ENCODE measurements at regions not wholly inside any gene's neighbourhood (a gene's known extent, or its start where the extent isn't known, plus 50 kb on each side); places are given as distances from the start of the nearest gene placed in this dataset.

GRCh38 chr16:76756423-76756822, 434.6 kb upstream of the MON1B start:
- no peaks in the 10 kb centered on the region for H3K4me1 Mint-ChIP-seq (ENCODE audit: low read depth)
- H3K27ac Mint-ChIP-seq: no peak overlapping the region
- no peaks in the 10 kb centered on the region for H3K36me3 Mint-ChIP-seq
- no peak overlapping the region for H3K4me3 Mint-ChIP-seq
- H3K27me3 Mint-ChIP-seq: no peaks in the 10 kb centered on the region
- H3K9me3 Mint-ChIP-seq (ENCODE audit: low read depth): peaks cover 11% of the 10 kb centered on the region

DNA sequence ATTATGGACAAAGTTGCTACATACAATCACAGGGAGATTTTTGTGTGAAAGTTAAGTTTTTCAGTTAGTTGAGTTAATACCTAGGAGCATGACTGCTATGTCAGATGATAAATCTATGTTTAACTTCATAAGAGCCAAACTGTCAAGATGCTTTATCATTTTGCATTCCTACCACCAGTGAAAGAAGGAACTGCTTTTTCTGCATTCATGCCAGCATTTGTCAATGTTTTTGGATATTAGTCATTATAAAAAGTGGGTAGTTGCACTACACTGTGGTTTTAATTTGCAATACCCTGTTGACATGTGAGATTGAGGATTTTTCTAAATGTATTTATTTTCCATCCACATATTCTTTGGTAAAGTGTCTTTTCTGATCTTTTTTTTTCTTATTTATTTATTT, 434.0 kb upstream of the MON1B start:
- Mint-ChIP-seq H3K27me3 (no peaks in the 10 kb centered on the region), H3K9me3 (ENCODE audit: low read depth) (peaks cover 11% of the 10 kb centered on the region), H3K36me3 (no peaks in the 10 kb centered on the region), H3K4me1 (ENCODE audit: low read depth) (no peaks in the 10 kb centered on the region), H3K27ac (no peak overlapping the region), H3K4me3 (no peak overlapping the region)

GRCh38 chr16:76766538-76766937, 424.5 kb upstream of the MON1B start:
- Mint-ChIP-seq H3K27me3 (no peaks in the 10 kb centered on the region), H3K27ac (no peak overlapping the region), H3K36me3 (no peaks in the 10 kb centered on the region), H3K4me3 (no peak overlapping the region), H3K4me1 (ENCODE audit: low read depth) (no peaks in the 10 kb centered on the region), H3K9me3 (ENCODE audit: low read depth) (peaks cover 22% of the 10 kb centered on the region)

- no peak overlapping the region for H3K4me3 Mint-ChIP-seq
- no peaks in the 10 kb centered on the region for H3K36me3 Mint-ChIP-seq
- no peaks in the 10 kb centered on the region for H3K27me3 Mint-ChIP-seq
- no peak overlapping the region for H3K27ac Mint-ChIP-seq
- peaks cover 18% of the 10 kb centered on the region for H3K9me3 Mint-ChIP-seq (ENCODE audit: low read depth)
- no peaks in the 10 kb centered on the region for H3K4me1 Mint-ChIP-seq (ENCODE audit: low read depth)
Observed at GRCh38 chr16:76768316-76768715, 422.7 kb upstream of the MON1B start.

DNA sequence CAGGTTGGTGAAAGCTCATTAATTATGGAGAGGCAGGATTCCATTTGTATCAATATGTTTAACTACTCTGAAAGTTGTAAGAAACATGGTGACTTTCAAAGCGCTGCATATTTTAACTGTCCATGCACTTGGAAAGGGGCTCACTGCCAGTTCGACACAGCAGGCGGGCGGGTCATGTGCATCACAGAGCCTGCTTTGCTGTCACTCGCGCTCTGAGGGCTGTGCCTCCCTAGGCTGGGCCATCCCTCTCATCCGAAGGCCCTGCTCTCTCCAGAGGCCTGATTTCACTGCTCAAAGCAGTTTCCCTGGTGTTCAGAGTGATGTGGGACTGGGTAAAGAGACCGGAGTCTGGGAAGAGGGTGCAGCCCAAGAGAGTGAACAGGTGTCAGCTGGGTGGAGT, 422.0 kb upstream of the MON1B start:
- no peak overlapping the region for H3K4me3 Mint-ChIP-seq
- no peaks in the 10 kb centered on the region for H3K27me3 Mint-ChIP-seq
- no peaks in the 10 kb centered on the region for H3K4me1 Mint-ChIP-seq (ENCODE audit: low read depth)
- H3K27ac Mint-ChIP-seq: no peak overlapping the region
- H3K9me3 Mint-ChIP-seq (ENCODE audit: low read depth): peaks cover 18% of the 10 kb centered on the region
- no peaks in the 10 kb centered on the region for H3K36me3 Mint-ChIP-seq

- H3K4me1 Mint-ChIP-seq (ENCODE audit: low read depth): no peaks in the 10 kb centered on the region
- H3K9me3 Mint-ChIP-seq (ENCODE audit: low read depth): peaks cover 4% of the 10 kb centered on the region
- H3K27me3 Mint-ChIP-seq: no peaks in the 10 kb centered on the region
- H3K36me3 Mint-ChIP-seq: no peaks in the 10 kb centered on the region
- no peak overlapping the region for H3K4me3 Mint-ChIP-seq
- H3K27ac Mint-ChIP-seq: no peak overlapping the region
Observed at GRCh38 chr16:76771216-76771615, 419.8 kb upstream of the MON1B start.

- H3K27ac Mint-ChIP-seq: no peak overlapping the region
- no peaks in the 10 kb centered on the region for H3K36me3 Mint-ChIP-seq
Observed at GRCh38 chr16:76777721-76778465, 413.1 kb upstream of the MON1B start.

GRCh38 chr16:76780556-76780955, 410.4 kb upstream of the MON1B start:
- Mint-ChIP-seq H3K36me3 (no peaks in the 10 kb centered on the region), H3K4me1 (ENCODE audit: low read depth) (no peaks in the 10 kb centered on the region), H3K9me3 (ENCODE audit: low read depth) (peaks cover 10% of the 10 kb centered on the region), H3K4me3 (no peak overlapping the region), H3K27me3 (no peaks in the 10 kb centered on the region), H3K27ac (no peak overlapping the region)

More at GRCh38 chr16:76777721-76778465, 413.1 kb upstream of the MON1B start:
- H3K9me3 Mint-ChIP-seq (ENCODE audit: low read depth): peaks cover 10% of the 10 kb centered on the region
- no peak overlapping the region for H3K4me3 Mint-ChIP-seq
- H3K4me1 Mint-ChIP-seq (ENCODE audit: low read depth): no peaks in the 10 kb centered on the region
- H3K27me3 Mint-ChIP-seq: no peaks in the 10 kb centered on the region

DNA sequence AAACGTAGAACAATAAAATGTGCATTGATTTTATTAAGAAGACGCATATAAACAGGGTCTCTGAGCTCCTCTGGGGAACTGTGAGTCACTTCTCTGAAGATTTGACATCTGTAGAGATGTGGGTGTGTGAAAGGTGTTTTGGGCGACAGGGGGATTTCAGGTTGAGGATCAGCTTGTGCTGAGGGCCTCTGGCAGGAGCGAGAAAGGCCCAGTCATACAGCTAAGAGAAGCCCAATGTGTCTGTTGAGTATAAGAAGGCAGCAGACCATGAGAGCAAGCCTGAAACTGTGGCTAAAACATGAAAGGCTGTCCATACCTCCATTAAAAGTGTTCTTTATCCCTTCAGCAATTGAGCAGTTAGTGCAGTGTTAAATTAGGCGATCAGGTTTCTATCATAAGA, 406.5 kb upstream of the MON1B start:
- H3K27me3 Mint-ChIP-seq: no peaks in the 10 kb centered on the region
- no peak overlapping the region for H3K27ac Mint-ChIP-seq
- no peak overlapping the region for H3K4me3 Mint-ChIP-seq
- no peaks in the 10 kb centered on the region for H3K4me1 Mint-ChIP-seq (ENCODE audit: low read depth)
- H3K9me3 Mint-ChIP-seq (ENCODE audit: low read depth): peaks cover 16% of the 10 kb centered on the region
- H3K36me3 Mint-ChIP-seq: no peaks in the 10 kb centered on the region

GRCh38 chr16:76787394-76787793, 403.6 kb upstream of the MON1B start:
- Mint-ChIP-seq H3K36me3 (no peaks in the 10 kb centered on the region), H3K4me1 (ENCODE audit: low read depth) (no peaks in the 10 kb centered on the region), H3K4me3 (no peak overlapping the region), H3K27me3 (no peaks in the 10 kb centered on the region), H3K9me3 (ENCODE audit: low read depth) (peaks cover 14% of the 10 kb centered on the region), H3K27ac (no peak overlapping the region)

- Mint-ChIP-seq H3K4me3 (no peak overlapping the region), H3K4me1 (ENCODE audit: low read depth) (no peaks in the 10 kb centered on the region), H3K27ac (no peak overlapping the region), H3K27me3 (no peaks in the 10 kb centered on the region), H3K36me3 (no peaks in the 10 kb centered on the region), H3K9me3 (ENCODE audit: low read depth) (peaks cover 19% of the 10 kb centered on the region)
Observed at GRCh38 chr16:76791151-76791550, 399.8 kb upstream of the MON1B start.

GRCh38 chr16:76796416-76796815, 394.6 kb upstream of the MON1B start:
- Mint-ChIP-seq H3K27me3 (no peaks in the 10 kb centered on the region), H3K4me1 (ENCODE audit: low read depth) (no peaks in the 10 kb centered on the region), H3K9me3 (ENCODE audit: low read depth) (peaks cover 5% of the 10 kb centered on the region), H3K4me3 (no peak overlapping the region), H3K27ac (no peak overlapping the region), H3K36me3 (no peaks in the 10 kb centered on the region)

- Mint-ChIP-seq H3K36me3 (no peaks in the 10 kb centered on the region), H3K27ac (no peak overlapping the region), H3K4me3 (no peak overlapping the region), H3K4me1 (ENCODE audit: low read depth) (no peaks in the 10 kb centered on the region), H3K9me3 (ENCODE audit: low read depth) (peaks cover 10% of the 10 kb centered on the region), H3K27me3 (no peaks in the 10 kb centered on the region)
Observed at GRCh38 chr16:76796978-76797377, 394.0 kb upstream of the MON1B start.

DNA sequence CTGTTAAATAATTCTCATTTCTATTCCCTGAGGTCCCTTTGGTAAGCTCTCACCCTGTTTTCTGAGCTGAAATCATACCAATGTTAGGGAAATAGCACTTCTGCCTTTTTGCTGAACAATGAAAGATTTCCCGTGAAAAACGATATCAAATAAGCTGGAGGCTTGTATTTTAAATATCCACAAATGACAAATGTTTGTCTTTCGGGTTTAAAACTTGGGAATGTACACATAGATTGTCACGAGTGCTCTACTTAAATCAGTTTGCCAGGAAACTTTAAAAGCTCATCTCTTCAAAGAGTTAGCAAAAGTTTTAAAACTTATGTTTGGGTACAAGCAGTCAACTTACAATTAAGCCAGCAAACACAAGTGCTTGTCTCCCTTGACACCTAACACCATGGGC, 393.5 kb upstream of the MON1B start:
- Mint-ChIP-seq H3K4me1 (ENCODE audit: low read depth) (no peaks in the 10 kb centered on the region), H3K36me3 (no peaks in the 10 kb centered on the region), H3K27me3 (no peaks in the 10 kb centered on the region), H3K4me3 (no peak overlapping the region), H3K27ac (no peak overlapping the region), H3K9me3 (ENCODE audit: low read depth) (peaks cover 11% of the 10 kb centered on the region)

DNA sequence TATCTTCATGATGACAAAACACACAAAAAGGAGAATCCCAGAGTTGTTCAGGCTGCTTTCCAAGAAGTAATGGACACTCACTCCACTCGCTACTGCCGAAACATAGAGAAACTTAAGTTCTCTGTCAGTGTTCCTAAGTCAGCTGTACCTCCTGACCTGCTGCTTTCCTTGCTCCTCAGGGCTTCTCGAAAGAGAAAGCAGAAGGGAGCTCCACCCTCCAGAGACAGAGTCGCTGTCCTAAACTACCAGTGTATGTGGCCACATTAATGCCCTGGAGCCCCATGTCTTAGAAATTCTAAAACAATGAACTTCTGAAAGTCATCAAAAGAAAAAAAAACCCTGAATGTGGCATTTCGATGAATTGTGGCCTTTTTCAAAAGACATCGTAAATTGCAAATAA, 390.8 kb upstream of the MON1B start:
- no peaks in the 10 kb centered on the region for H3K4me1 Mint-ChIP-seq (ENCODE audit: low read depth)
- H3K27ac Mint-ChIP-seq: no peak overlapping the region
- no peaks in the 10 kb centered on the region for H3K27me3 Mint-ChIP-seq
- peaks cover 11% of the 10 kb centered on the region for H3K9me3 Mint-ChIP-seq (ENCODE audit: low read depth)
- H3K4me3 Mint-ChIP-seq: no peak overlapping the region
- H3K36me3 Mint-ChIP-seq: no peaks in the 10 kb centered on the region

DNA sequence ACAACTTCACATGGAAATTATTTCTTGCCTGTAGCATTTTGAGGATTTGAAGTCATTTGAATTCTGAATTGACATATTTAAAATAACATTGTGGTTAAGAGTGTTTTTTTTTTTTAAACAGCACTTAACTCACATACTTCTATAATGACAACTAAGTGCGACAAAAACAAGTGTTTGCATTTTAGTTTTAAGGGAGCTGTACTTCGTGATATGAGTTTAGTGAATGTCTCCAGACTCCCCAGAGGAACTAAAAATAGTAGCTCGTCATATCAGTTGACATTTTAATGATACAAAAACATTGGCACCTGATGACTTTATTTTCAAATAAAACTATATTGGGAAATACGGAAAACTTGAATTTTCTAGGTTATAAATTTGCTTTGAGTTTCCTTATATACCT, 389.6 kb upstream of the MON1B start:
- Mint-ChIP-seq H3K27ac (no peak overlapping the region), H3K9me3 (ENCODE audit: low read depth) (peaks cover 11% of the 10 kb centered on the region), H3K4me1 (ENCODE audit: low read depth) (no peaks in the 10 kb centered on the region), H3K36me3 (no peaks in the 10 kb centered on the region), H3K4me3 (no peak overlapping the region), H3K27me3 (no peaks in the 10 kb centered on the region)

All from activated naive CD8-positive, alpha-beta T cell (primary cell).